ENCODE measurements at regions not wholly inside any gene's neighbourhood (a gene's known extent, or its start where the extent isn't known, plus 50 kb on each side); places are given as distances from the start of the nearest gene placed in this dataset.

GRCh38 chr10:21269289-21269688 is 256.2 kb downstream of the SKIDA1 start:
- TF ChIP-seq POLR2A (IDR thresholded peaks at IDR 0.05; ENCODE audit: low read depth, low read length) (no peak), TAF1 (IDR thresholded peaks at IDR 0.05; ENCODE audit: borderline replicate concordance, low read depth, low read length) (no peak)
